Osteocyte (in vitro differentiated cells): ENCODE measurements at regions not wholly inside any gene's neighbourhood (a gene's known extent, or its start where the extent isn't known, plus 50 kb on each side); places are given as distances from the start of the nearest gene placed in this dataset.
"Not testable (repeated sequence)": the region's sequence is repeated elsewhere in the genome, so short reads cannot be mapped to it uniquely, and the experiment has no call there.

Experiments
- DNase-seq: peaks from one replicate; pipeline ENCODE4 v3.0.0; 2021; ENCODE audit warnings: mixed read lengths; ENCODE audit not compliant: unreplicated experiment; ENCODE audit errors: extremely low spot score
- H3K27ac Mint-ChIP-seq: one replicate; pipeline ENCODE4 v1.8.0; 2021; ENCODE audit warnings: mild to moderate bottlenecking, mixed read lengths; ENCODE audit not compliant: unreplicated experiment
- H3K27me3 Mint-ChIP-seq: one replicate; pipeline ENCODE4 v1.8.0; 2021; ENCODE audit warnings: mixed read lengths; ENCODE audit not compliant: unreplicated experiment
- H3K36me3 Mint-ChIP-seq: one replicate; pipeline ENCODE4 v1.8.0; 2021; ENCODE audit warnings: mixed read lengths; ENCODE audit not compliant: unreplicated experiment
- H3K4me1 Mint-ChIP-seq: one replicate; pipeline ENCODE4 v1.8.0; 2021; ENCODE audit warnings: mixed read lengths; ENCODE audit not compliant: unreplicated experiment
- H3K4me3 Mint-ChIP-seq: one replicate; pipeline ENCODE4 v1.8.0; 2021; ENCODE audit warnings: mild to moderate bottlenecking, moderate library complexity, mixed read lengths; ENCODE audit not compliant: unreplicated experiment
- H3K9me3 Mint-ChIP-seq: one replicate; pipeline ENCODE4 v1.8.0; 2021; ENCODE audit warnings: mixed read lengths; ENCODE audit not compliant: unreplicated experiment
- CTCF ChIP-seq: fragments of 200-600 bp; sonication (generic); IDR thresholded peaks from 2 replicates; pipeline ENCODE4 v1.5.0; 2021; ENCODE audit warnings: antibody characterized with exemption, mild to moderate bottlenecking, moderate library complexity

- DNase-seq: no peak
- Mint-ChIP-seq H3K4me3 (no peak overlapping the region), H3K27me3 (no peaks in the 10 kb centered on the region), H3K9me3 (no peaks in the 10 kb centered on the region), H3K4me1 (peaks cover 15% of the 10 kb centered on the region), H3K36me3 (no peaks in the 10 kb centered on the region), H3K27ac (no peak overlapping the region)
- no peak for TF ChIP-seq CTCF
These were observed 56.5 kb upstream of the PAPSS2 start for GRCh38 chr10:87603196-87603595.

GRCh38 chr10:87603769-87604168 is 55.9 kb upstream of the PAPSS2 start:
- H3K4me1 Mint-ChIP-seq: peaks cover 18% of the 10 kb centered on the region
- TF ChIP-seq CTCF: no peak
- H3K9me3 Mint-ChIP-seq: no peaks in the 10 kb centered on the region
- no peaks in the 10 kb centered on the region for H3K36me3 Mint-ChIP-seq
- no peak for DNase-seq
- H3K4me3 Mint-ChIP-seq: no peak overlapping the region
- no peak overlapping the region for H3K27ac Mint-ChIP-seq
- no peaks in the 10 kb centered on the region for H3K27me3 Mint-ChIP-seq

GRCh38 chr10:87605628-87606251 is 53.9 kb upstream of the PAPSS2 start:
- peaks cover 2% of the 10 kb centered on the region for H3K9me3 Mint-ChIP-seq
- H3K27ac Mint-ChIP-seq: peak overlapping the region; percentile 3
- no peak overlapping the region for H3K4me3 Mint-ChIP-seq
- peaks cover 24% of the 10 kb centered on the region for H3K4me1 Mint-ChIP-seq
- H3K27me3 Mint-ChIP-seq: no peaks in the 10 kb centered on the region
- no peak for TF ChIP-seq CTCF
- no peak for DNase-seq
- H3K36me3 Mint-ChIP-seq: no peaks in the 10 kb centered on the region

- TF ChIP-seq CTCF: no peak
- DNase-seq: no peak
- H3K9me3 Mint-ChIP-seq: peaks cover 5% of the 10 kb centered on the region
- no peak overlapping the region for H3K4me3 Mint-ChIP-seq
- no peaks in the 10 kb centered on the region for H3K27me3 Mint-ChIP-seq
- H3K27ac Mint-ChIP-seq: no peak overlapping the region
- H3K36me3 Mint-ChIP-seq: no peaks in the 10 kb centered on the region
- peaks cover 24% of the 10 kb centered on the region for H3K4me1 Mint-ChIP-seq
These were observed 50.9 kb upstream of the PAPSS2 start for GRCh38 chr10:87608756-87609155.

GRCh38 chr10:87609563-87609962 is 50.1 kb upstream of the PAPSS2 start:
- DNase-seq, H3K36me3 Mint-ChIP-seq, H3K9me3 Mint-ChIP-seq, H3K4me3 Mint-ChIP-seq, H3K27ac Mint-ChIP-seq, H3K27me3 Mint-ChIP-seq: not testable (repeated sequence)
- H3K4me1 Mint-ChIP-seq: peaks cover 30% of the 10 kb centered on the region
